SU-DHL-6 (cell line): ENCODE measurements at regions not wholly inside any gene's neighbourhood (a gene's known extent, or its start where the extent isn't known, plus 50 kb on each side); places are given as distances from the start of the nearest gene placed in this dataset.

ENCODE experiments used
- CTCF ChIP-seq: fragments of 200-600 bp; sonication (generic); IDR thresholded peaks from one replicate; pipeline ENCODE4 v1.5.1; 2017; ENCODE audit warnings: antibody characterized with exemption, mild to moderate bottlenecking, low read length, moderate library complexity; ENCODE audit not compliant: insufficient read depth, poor library complexity, severe bottlenecking
- EZH2phosphoT487 ChIP-seq: fragments of 200-600 bp; sonication (generic), shearing (Covaris generic); conservative IDR thresholded peaks from 2 replicates; pipeline ENCODE4 v1.6.1; 2018; ENCODE audit warnings: mild to moderate bottlenecking, antibody characterized with exemption, low read length, moderate library complexity, mixed read lengths

DNA sequence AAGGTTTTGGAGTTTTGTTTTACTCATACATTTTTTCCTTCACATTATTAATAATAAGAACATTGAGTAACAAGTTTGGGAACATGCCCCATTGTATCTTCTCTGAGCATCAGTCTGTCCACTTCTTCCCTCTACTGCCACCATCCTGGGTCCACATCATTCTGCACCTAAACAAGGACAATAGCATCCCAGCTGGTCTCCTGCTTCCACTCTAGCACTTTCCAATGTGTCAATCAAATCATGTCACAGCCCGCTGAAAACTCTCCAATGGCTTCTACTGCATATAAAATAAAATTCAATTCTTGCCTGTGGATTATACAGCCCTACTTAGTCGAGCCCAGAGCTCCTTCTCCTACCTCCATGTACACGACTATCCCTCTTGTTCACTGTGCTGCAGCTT lies 66.8 kb upstream of the RBPJ start:
- no peak for TF ChIP-seq CTCF
- no peak for TF ChIP-seq EZH2phosphoT487
